Activated naive CD8-positive, alpha-beta T cell treated with anti-CD3 and anti-CD28 coated beads for 36 hours (primary cell): ENCODE measurements at regions not wholly inside any gene's neighbourhood (a gene's known extent, or its start where the extent isn't known, plus 50 kb on each side); places are given as distances from the start of the nearest gene placed in this dataset.

Experiments used
- DNase-seq: peaks from one replicate; pipeline ENCODE4 v3.0.0; 2021
- H3K27ac Mint-ChIP-seq: one replicate; pipeline ENCODE4 v1.8.0; 2022; ENCODE audit warnings: mild to moderate bottlenecking, moderate library complexity, mixed read lengths
- H3K27me3 Mint-ChIP-seq: one replicate; pipeline ENCODE4 v1.8.0; 2022; ENCODE audit warnings: mild to moderate bottlenecking, mixed read lengths
- H3K36me3 Mint-ChIP-seq: one replicate; pipeline ENCODE4 v1.8.0; 2021; ENCODE audit warnings: mild to moderate bottlenecking, mixed read lengths
- H3K4me1 Mint-ChIP-seq: one replicate; pipeline ENCODE4 v1.8.0; 2021; ENCODE audit warnings: mixed read lengths
- H3K4me3 Mint-ChIP-seq: one replicate; pipeline ENCODE4 v1.8.0; 2022; ENCODE audit warnings: mild to moderate bottlenecking, moderate library complexity, mixed read lengths
- H3K9me3 Mint-ChIP-seq: one replicate; pipeline ENCODE4 v1.8.0; 2022; ENCODE audit warnings: mixed read lengths

GRCh38 chr1:8171751-8172464 is 145.8 kb upstream of the ERRFI1 start:
- DNase-seq, result no peak
- H3K4me1 Mint-ChIP-seq, result peaks cover 20% of the 10 kb centered on the region
- no peaks in the 10 kb centered on the region for H3K36me3 Mint-ChIP-seq
- H3K4me3 Mint-ChIP-seq, result no peak overlapping the region
- no peaks in the 10 kb centered on the region for H3K9me3 Mint-ChIP-seq
- H3K27ac Mint-ChIP-seq, result no peak overlapping the region
- no peaks in the 10 kb centered on the region for H3K27me3 Mint-ChIP-seq

GRCh38 chr1:8170059-8170835 is 144.1 kb upstream of the ERRFI1 start:
- no peak for DNase-seq
- peak overlapping the region; percentile 83 for H3K27ac Mint-ChIP-seq
- H3K4me3 Mint-ChIP-seq, result no peak overlapping the region
- H3K9me3 Mint-ChIP-seq, result no peaks in the 10 kb centered on the region
- peaks cover 24% of the 10 kb centered on the region for H3K4me1 Mint-ChIP-seq
- peaks cover 3% of the 10 kb centered on the region for H3K27me3 Mint-ChIP-seq
- H3K36me3 Mint-ChIP-seq, result no peaks in the 10 kb centered on the region

- peak overlapping the region; percentile 83 for H3K27ac Mint-ChIP-seq
- peaks cover 24% of the 10 kb centered on the region for H3K4me1 Mint-ChIP-seq
- H3K27me3 Mint-ChIP-seq, result peaks cover 3% of the 10 kb centered on the region
- no peaks in the 10 kb centered on the region for H3K36me3 Mint-ChIP-seq
- no peaks in the 10 kb centered on the region for H3K9me3 Mint-ChIP-seq
- peak overlapping the region; percentile 3 for H3K4me3 Mint-ChIP-seq
- peak; percentile 51 for DNase-seq
These were observed 143.4 kb upstream of the ERRFI1 start for GRCh38 chr1:8169364-8170058.

GRCh38 chr1:8167936-8168335 is 141.8 kb upstream of the ERRFI1 start:
- Mint-ChIP-seq H3K9me3 (no peaks in the 10 kb centered on the region), H3K36me3 (no peaks in the 10 kb centered on the region), H3K4me3 (no peak overlapping the region), H3K27me3 (peaks cover 3% of the 10 kb centered on the region), H3K27ac (no peak overlapping the region), H3K4me1 (peaks cover 24% of the 10 kb centered on the region)
- DNase-seq, result no peak

- H3K27ac Mint-ChIP-seq, result no peak overlapping the region
- peaks cover 3% of the 10 kb centered on the region for H3K27me3 Mint-ChIP-seq
- no peak for DNase-seq
- peaks cover 24% of the 10 kb centered on the region for H3K4me1 Mint-ChIP-seq
- no peak overlapping the region for H3K4me3 Mint-ChIP-seq
- H3K9me3 Mint-ChIP-seq, result no peaks in the 10 kb centered on the region
- no peaks in the 10 kb centered on the region for H3K36me3 Mint-ChIP-seq
These were observed 140.3 kb upstream of the ERRFI1 start for GRCh38 chr1:8166406-8166805.

GRCh38 chr1:8165595-8166360 is 139.7 kb upstream of the ERRFI1 start:
- H3K9me3 Mint-ChIP-seq, result no peaks in the 10 kb centered on the region
- H3K4me1 Mint-ChIP-seq, result peaks cover 24% of the 10 kb centered on the region
- H3K4me3 Mint-ChIP-seq, result no peak overlapping the region
- no peak for DNase-seq
- no peaks in the 10 kb centered on the region for H3K36me3 Mint-ChIP-seq
- H3K27me3 Mint-ChIP-seq, result peaks cover 3% of the 10 kb centered on the region
- no peak overlapping the region for H3K27ac Mint-ChIP-seq

GRCh38 chr1:8164670-8165069 is 138.6 kb upstream of the ERRFI1 start:
- peaks cover 3% of the 10 kb centered on the region for H3K27me3 Mint-ChIP-seq
- peaks cover 19% of the 10 kb centered on the region for H3K4me1 Mint-ChIP-seq
- no peaks in the 10 kb centered on the region for H3K9me3 Mint-ChIP-seq
- H3K36me3 Mint-ChIP-seq, result no peaks in the 10 kb centered on the region
- no peak for DNase-seq
- H3K27ac Mint-ChIP-seq, result no peak overlapping the region
- no peak overlapping the region for H3K4me3 Mint-ChIP-seq

GRCh38 chr1:8163039-8163438 is 136.9 kb upstream of the ERRFI1 start:
- H3K27ac Mint-ChIP-seq, result no peak overlapping the region
- no peak for DNase-seq
- no peaks in the 10 kb centered on the region for H3K36me3 Mint-ChIP-seq
- peaks cover 3% of the 10 kb centered on the region for H3K27me3 Mint-ChIP-seq
- H3K4me1 Mint-ChIP-seq, result peaks cover 13% of the 10 kb centered on the region
- no peaks in the 10 kb centered on the region for H3K9me3 Mint-ChIP-seq
- H3K4me3 Mint-ChIP-seq, result no peak overlapping the region

GRCh38 chr1:8162168-8162567 is 136.1 kb upstream of the ERRFI1 start:
- no peak overlapping the region for H3K4me3 Mint-ChIP-seq
- H3K36me3 Mint-ChIP-seq, result no peaks in the 10 kb centered on the region
- H3K9me3 Mint-ChIP-seq, result no peaks in the 10 kb centered on the region
- peaks cover 10% of the 10 kb centered on the region for H3K27me3 Mint-ChIP-seq
- H3K27ac Mint-ChIP-seq, result no peak overlapping the region
- DNase-seq, result no peak
- peaks cover 7% of the 10 kb centered on the region for H3K4me1 Mint-ChIP-seq

- H3K4me1 Mint-ChIP-seq, result peaks cover 4% of the 10 kb centered on the region
- H3K9me3 Mint-ChIP-seq, result no peaks in the 10 kb centered on the region
- peaks cover 15% of the 10 kb centered on the region for H3K27me3 Mint-ChIP-seq
- DNase-seq, result no peak
- no peak overlapping the region for H3K27ac Mint-ChIP-seq
- no peak overlapping the region for H3K4me3 Mint-ChIP-seq
- no peaks in the 10 kb centered on the region for H3K36me3 Mint-ChIP-seq
These were observed 135.5 kb upstream of the ERRFI1 start for GRCh38 chr1:8161546-8162105.

GRCh38 chr1:8159470-8160024 is 133.4 kb upstream of the ERRFI1 start:
- Mint-ChIP-seq H3K4me1 (peaks cover 4% of the 10 kb centered on the region), H3K27ac (no peak overlapping the region), H3K9me3 (no peaks in the 10 kb centered on the region), H3K27me3 (peaks cover 29% of the 10 kb centered on the region), H3K4me3 (no peak overlapping the region), H3K36me3 (no peaks in the 10 kb centered on the region)
- no peak for DNase-seq

GRCh38 chr1:8158995-8159394 is 132.9 kb upstream of the ERRFI1 start:
- H3K4me3 Mint-ChIP-seq, result no peak overlapping the region
- no peaks in the 10 kb centered on the region for H3K36me3 Mint-ChIP-seq
- no peak overlapping the region for H3K27ac Mint-ChIP-seq

GRCh38 chr1:8157765-8158164 is 131.7 kb upstream of the ERRFI1 start:
- Mint-ChIP-seq H3K4me1 (peaks cover 14% of the 10 kb centered on the region), H3K36me3 (peaks cover 5% of the 10 kb centered on the region), H3K9me3 (peaks cover 4% of the 10 kb centered on the region), H3K4me3 (no peak overlapping the region), H3K27ac (no peak overlapping the region), H3K27me3 (peaks cover 30% of the 10 kb centered on the region)
- no peak for DNase-seq

More at GRCh38 chr1:8158995-8159394, 132.9 kb upstream of the ERRFI1 start:
- Mint-ChIP-seq H3K27me3 (peaks cover 30% of the 10 kb centered on the region), H3K4me1 (peaks cover 5% of the 10 kb centered on the region), H3K9me3 (no peaks in the 10 kb centered on the region)
- no peak for DNase-seq

GRCh38 chr1:8155528-8156186 is 129.5 kb upstream of the ERRFI1 start:
- peaks cover 37% of the 10 kb centered on the region for H3K27me3 Mint-ChIP-seq
- peaks cover 6% of the 10 kb centered on the region for H3K36me3 Mint-ChIP-seq
- H3K4me1 Mint-ChIP-seq, result peaks cover 33% of the 10 kb centered on the region
- H3K4me3 Mint-ChIP-seq, result no peak overlapping the region
- peaks cover 7% of the 10 kb centered on the region for H3K9me3 Mint-ChIP-seq
- H3K27ac Mint-ChIP-seq, result no peak overlapping the region
- no peak for DNase-seq
